ENCODE measurements at regions not wholly inside any gene's neighbourhood (a gene's known extent, or its start where the extent isn't known, plus 50 kb on each side); places are given as distances from the start of the nearest gene placed in this dataset.

- intact Hi-C loops (cut with DNase I) = no loop called here
- H3K4me3 ChIP-seq = no peak overlapping the region
Observed at GRCh38 chr5:103708601-103709000, 146.0 kb upstream of the NUDT12 start.

DNA sequence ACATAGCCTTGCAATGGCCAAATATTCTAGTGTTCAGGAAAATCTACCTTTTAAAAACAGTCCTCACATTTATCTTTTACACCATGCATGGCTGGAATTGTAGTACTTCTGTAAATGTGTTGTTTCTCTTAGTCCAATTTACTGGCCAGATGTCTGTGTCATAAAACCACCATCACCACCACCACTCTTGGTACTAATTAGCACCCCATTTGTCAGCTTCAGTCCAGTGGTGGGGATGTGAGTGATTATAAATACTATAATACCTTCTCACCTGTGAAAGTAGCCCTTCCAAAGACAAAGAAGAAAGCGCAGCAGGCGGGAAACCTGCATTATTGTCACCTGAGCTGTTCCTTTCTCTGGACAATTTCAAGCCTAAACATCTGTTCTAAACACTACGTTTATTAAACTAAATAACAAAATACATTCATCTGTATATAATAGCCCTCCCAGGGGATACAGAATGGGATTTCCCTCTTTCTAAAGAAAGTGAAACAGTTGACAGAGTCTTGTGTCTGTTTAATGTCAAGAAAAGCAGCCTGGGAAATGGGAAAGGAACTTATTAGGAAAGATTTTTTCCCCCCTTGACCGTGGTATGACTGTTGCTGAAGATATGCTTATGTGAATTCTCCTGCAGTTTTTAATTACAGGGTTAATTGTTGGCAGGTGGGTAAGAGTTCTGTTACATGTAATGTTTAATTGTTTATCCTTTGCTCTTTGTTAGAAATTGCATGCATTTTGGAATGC is 144.5 kb upstream of the NUDT12 start:
- H3K4me1 ChIP-seq = no peaks in the 10 kb centered on the region
- no peaks in the 10 kb centered on the region for H3K27me3 ChIP-seq
- no peak for DNase-seq
- H3K9me3 ChIP-seq = no peaks in the 10 kb centered on the region
- TF ChIP-seq CTCF (IDR thresholded peaks at IDR 0.05) = no peak
- TF ChIP-seq POLR2A (IDR thresholded peaks at IDR 0.05) = no peak
- H3K27ac ChIP-seq = no peak overlapping the region
- intact Hi-C loops (cut with DNase I) = no loop called here
- H3K36me3 ChIP-seq = no peaks in the 10 kb centered on the region
- WGBS (ENCODE audit: insufficient coverage, low coverage, low lambda C conversion rate, missing lambda C conversion rate) = 56% methylated on average over 4 of the region's 4 CpGs
- no peak overlapping the region for H3K4me3 ChIP-seq
- ATAC-seq = no peak

More at GRCh38 chr5:103708601-103709000, 146.0 kb upstream of the NUDT12 start:
- H3K36me3 ChIP-seq = no peaks in the 10 kb centered on the region
- DNase-seq (no peak), ATAC-seq (no peak)
- H3K4me1 ChIP-seq = no peaks in the 10 kb centered on the region
- no peak overlapping the region for H3K27ac ChIP-seq
- no peaks in the 10 kb centered on the region for H3K9me3 ChIP-seq
- no peak for TF ChIP-seq CTCF (IDR thresholded peaks at IDR 0.05)
- no peak for TF ChIP-seq POLR2A (IDR thresholded peaks at IDR 0.05)
- no peaks in the 10 kb centered on the region for H3K27me3 ChIP-seq

DNA sequence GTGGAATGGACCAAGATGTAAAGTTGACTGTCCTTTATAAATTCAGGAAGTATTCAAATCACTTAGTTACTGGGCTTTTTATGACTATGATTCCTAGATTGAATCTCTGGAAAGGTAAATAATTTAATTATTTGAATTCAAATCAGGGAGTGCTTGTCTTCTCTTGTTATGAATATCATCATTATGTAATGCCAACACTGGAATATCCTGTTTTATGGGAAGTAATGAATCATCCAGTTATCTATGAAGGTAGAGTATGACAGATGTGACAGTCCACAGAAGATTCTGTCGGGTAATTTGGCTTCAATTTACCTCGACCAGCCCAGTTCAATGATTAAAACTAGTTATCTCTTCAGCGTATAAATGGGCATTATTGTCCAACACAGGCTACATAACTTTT is 141.0 kb upstream of the NUDT12 start:
- Histone ChIP-seq H3K4me3 (no peak overlapping the region), H3K27ac (no peak overlapping the region), H3K9me3 (no peaks in the 10 kb centered on the region), H3K4me1 (no peaks in the 10 kb centered on the region), H3K27me3 (no peaks in the 10 kb centered on the region), H3K36me3 (no peaks in the 10 kb centered on the region)
- WGBS (ENCODE audit: insufficient coverage, low coverage, low lambda C conversion rate, missing lambda C conversion rate) = 46% methylated on average over 3 of the region's 3 CpGs
- intact Hi-C loops (cut with DNase I) = no loop called here
- no peak for DNase-seq
- no peak for ATAC-seq
- no peak for TF ChIP-seq POLR2A (IDR thresholded peaks at IDR 0.05)
- no peak for TF ChIP-seq CTCF (IDR thresholded peaks at IDR 0.05)

- no peaks in the 10 kb centered on the region for H3K4me1 ChIP-seq
- H3K9me3 ChIP-seq = no peaks in the 10 kb centered on the region
- DNase-seq (no peak), ATAC-seq (no peak)
- WGBS (ENCODE audit: insufficient coverage, low coverage, low lambda C conversion rate, missing lambda C conversion rate) = 50% methylated on average over 1 of the region's 2 CpGs
- no peaks in the 10 kb centered on the region for H3K36me3 ChIP-seq
- no peaks in the 10 kb centered on the region for H3K27me3 ChIP-seq
- TF ChIP-seq POLR2A (IDR thresholded peaks at IDR 0.05) (no peak), CTCF (IDR thresholded peaks at IDR 0.05) (no peak)
- H3K27ac ChIP-seq = no peak overlapping the region
- intact Hi-C loops (cut with DNase I) = no loop called here
- no peak overlapping the region for H3K4me3 ChIP-seq
Observed at GRCh38 chr5:103693517-103693916, 130.9 kb upstream of the NUDT12 start.

GRCh38 chr5:103690676-103691075 is 128.1 kb upstream of the NUDT12 start:
- H3K4me3 ChIP-seq = no peak overlapping the region
- TF ChIP-seq CTCF (IDR thresholded peaks at IDR 0.05) = no peak
- no peak for TF ChIP-seq POLR2A (IDR thresholded peaks at IDR 0.05)
- intact Hi-C loops (cut with DNase I) = no loop called here
- no peaks in the 10 kb centered on the region for H3K4me1 ChIP-seq
- H3K27ac ChIP-seq = no peak overlapping the region
- ATAC-seq (no peak), DNase-seq (no peak)
- H3K27me3 ChIP-seq = no peaks in the 10 kb centered on the region
- no peaks in the 10 kb centered on the region for H3K9me3 ChIP-seq
- H3K36me3 ChIP-seq = no peaks in the 10 kb centered on the region
- WGBS (ENCODE audit: insufficient coverage, low coverage, low lambda C conversion rate, missing lambda C conversion rate) = 43% methylated on average over 1 of the region's 1 CpG

All from right lobe of liver (tissue), 6 donors.